Activated T-cell treated with anti-CD3 and anti-CD28 coated beads, Interleukin-2, amount 50 U/mL, for 48 hours (primary cell): ENCODE measurements at regions not wholly inside any gene's neighbourhood (a gene's known extent, or its start where the extent isn't known, plus 50 kb on each side); places are given as distances from the start of the nearest gene placed in this dataset.
"Not testable (repeated sequence)": the region's sequence is repeated elsewhere in the genome, so short reads cannot be mapped to it uniquely, and the experiment has no call there.

Source experiments
- DNase-seq, 2 experiments: peaks; one replicate each; pipeline ENCODE4 v3.0.0-alpha.2; 2020

GRCh38 chr4:122973465-122973864, 51.1 kb upstream of the NUDT6 start:
- DNase-seq: no peak

- no peak for DNase-seq
Observed at GRCh38 chr4:122976111-122976510, 53.7 kb upstream of the NUDT6 start.

GRCh38 chr4:122977103-122977502, 54.7 kb upstream of the NUDT6 start:
- DNase-seq: no peak

- DNase-seq: no peak
Observed at GRCh38 chr4:122978109-122978508, 55.7 kb upstream of the NUDT6 start.

- DNase-seq: no peak
Observed at GRCh38 chr4:122978789-122979188, 56.4 kb upstream of the NUDT6 start.

- DNase-seq: no peak
Observed at GRCh38 chr4:122980860-122981259, 58.5 kb upstream of the NUDT6 start.

- DNase-seq: no peak
Observed at GRCh38 chr4:122988696-122989095, 66.3 kb upstream of the NUDT6 start.

- no peak for DNase-seq
Observed at GRCh38 chr4:122990891-122991290, 68.5 kb upstream of the NUDT6 start.

GRCh38 chr4:122992057-122992456, 69.7 kb upstream of the NUDT6 start:
- DNase-seq: no peak

GRCh38 chr4:122992641-122993040, 70.2 kb upstream of the NUDT6 start:
- DNase-seq: no peak

- no peak for DNase-seq
Observed at GRCh38 chr4:122996350-122996749, 74.0 kb upstream of the NUDT6 start.

GRCh38 chr4:122997463-122998101, 75.2 kb upstream of the NUDT6 start:
- DNase-seq: no peak

- DNase-seq: not testable (repeated sequence)
Observed at GRCh38 chr4:123004079-123004478, 81.7 kb upstream of the NUDT6 start.

GRCh38 chr4:123005126-123005525, 82.7 kb upstream of the NUDT6 start:
- DNase-seq: not testable (repeated sequence)

- DNase-seq: no peak
Observed at GRCh38 chr4:123007679-123008078, 85.3 kb upstream of the NUDT6 start.

GRCh38 chr4:123012416-123012815, 90.0 kb upstream of the NUDT6 start:
- DNase-seq: not testable (repeated sequence)

- DNase-seq: no peak
Observed at GRCh38 chr4:123014038-123014437, 91.6 kb upstream of the NUDT6 start.

GRCh38 chr4:123017078-123017477, 94.7 kb upstream of the NUDT6 start:
- DNase-seq: no peak

- DNase-seq: no peak
Observed at GRCh38 chr4:123017636-123018395, 95.4 kb upstream of the NUDT6 start.

- no peak for DNase-seq
Observed at GRCh38 chr4:123018396-123018775, 96.0 kb upstream of the NUDT6 start.

- DNase-seq: no peak
Observed at GRCh38 chr4:123020285-123020684, 97.9 kb upstream of the NUDT6 start.

- no peak for DNase-seq
Observed at GRCh38 chr4:123023647-123024046, 101.2 kb upstream of the NUDT6 start.

GRCh38 chr4:123024710-123025109, 102.3 kb upstream of the NUDT6 start:
- DNase-seq: no peak

GRCh38 chr4:123025398-123025797, 103.0 kb upstream of the NUDT6 start:
- no peak for DNase-seq

GRCh38 chr4:123026015-123026414, 103.6 kb upstream of the NUDT6 start:
- not testable (repeated sequence) for DNase-seq
